Stimulated activated CD4-positive, alpha-beta T cell treated with anti-CD3 and anti-CD28 coated beads, Interleukin-2, amount 100 ng/mL, for 24 hours (primary cell): ENCODE measurements at regions not wholly inside any gene's neighbourhood (a gene's known extent, or its start where the extent isn't known, plus 50 kb on each side); places are given as distances from the start of the nearest gene placed in this dataset.

Experiments
- DNase-seq, 2 donors: peaks; one replicate each; pipeline ENCODE4 v3.0.0-alpha.2; 2020

GRCh38 chr10:61317706-61318105 is 135.5 kb downstream of the TMEM26 start:
- no peak for DNase-seq

GRCh38 chr10:61316676-61317265 is 136.4 kb downstream of the TMEM26 start:
- no peak for DNase-seq

GRCh38 chr10:61314273-61314672 is 138.9 kb downstream of the TMEM26 start:
- no peak for DNase-seq

- no peak for DNase-seq
Observed at GRCh38 chr10:61313460-61313859, 139.7 kb downstream of the TMEM26 start.

GRCh38 chr10:61304746-61305145 is 148.4 kb downstream of the TMEM26 start:
- no peak for DNase-seq

GRCh38 chr10:61302124-61302523 is 151.1 kb downstream of the TMEM26 start:
- no peak for DNase-seq

GRCh38 chr10:61301575-61301974 is 151.6 kb downstream of the TMEM26 start:
- DNase-seq = no peak

- DNase-seq = no peak
Observed at GRCh38 chr10:61299841-61300240, 153.3 kb downstream of the TMEM26 start.

GRCh38 chr10:61299156-61299555 is 154.0 kb downstream of the TMEM26 start:
- DNase-seq = no peak

- DNase-seq = no peak
Observed at GRCh38 chr10:61298194-61298593, 155.0 kb downstream of the TMEM26 start.

- DNase-seq = no peak
Observed at GRCh38 chr10:61296161-61296560, 157.0 kb downstream of the TMEM26 start.

GRCh38 chr10:61294131-61294530 is 159.1 kb downstream of the TMEM26 start:
- DNase-seq = no peak

GRCh38 chr10:61289813-61290212 is 163.4 kb downstream of the TMEM26 start:
- DNase-seq = no peak

GRCh38 chr10:61286686-61287085 is 166.5 kb downstream of the TMEM26 start:
- no peak for DNase-seq

- DNase-seq = no peak
Observed at GRCh38 chr10:61285749-61286148, 167.4 kb downstream of the TMEM26 start.

GRCh38 chr10:61284222-61284890 is 168.8 kb downstream of the TMEM26 start:
- no peak for DNase-seq

GRCh38 chr10:61283481-61284221 is 169.5 kb downstream of the TMEM26 start:
- no peak for DNase-seq

- no peak for DNase-seq
Observed at GRCh38 chr10:61283066-61283465, 170.1 kb downstream of the TMEM26 start.

GRCh38 chr10:61280303-61280702 is 172.9 kb downstream of the TMEM26 start:
- no peak for DNase-seq

- no peak for DNase-seq
Observed at GRCh38 chr10:61279400-61279799, 173.8 kb downstream of the TMEM26 start.

- no peak for DNase-seq
Observed at GRCh38 chr10:61278556-61278955, 174.6 kb downstream of the TMEM26 start.

GRCh38 chr10:61272781-61273180 is 180.4 kb downstream of the TMEM26 start:
- DNase-seq = no peak

- no peak for DNase-seq
Observed at GRCh38 chr10:61271127-61271780, 181.9 kb downstream of the TMEM26 start.

GRCh38 chr10:61263518-61263917 is 189.7 kb downstream of the TMEM26 start:
- no peak for DNase-seq
